Fibroblast of the aortic adventitia (primary cell): ENCODE measurements at regions not wholly inside any gene's neighbourhood (a gene's known extent, or its start where the extent isn't known, plus 50 kb on each side); places are given as distances from the start of the nearest gene placed in this dataset.

Source experiments
- DNase-seq: peaks from one replicate; pipeline ENCODE4 v3.0.0-alpha.2; 2010; ENCODE audit warnings: low read depth
- H3K4me3 ChIP-seq: 2 replicates; pipeline ENCODE4 v1.5.1; 2011; ENCODE audit warnings: low read depth, mild to moderate bottlenecking, control low read depth, low read length, moderate library complexity
- CTCF ChIP-seq: IDR thresholded peaks from 2 replicates; pipeline ENCODE4 v1.5.1; 2011; ENCODE audit warnings: mild to moderate bottlenecking, low read length, control low read depth, inconsistent platforms; ENCODE audit not compliant: insufficient read depth

DNA sequence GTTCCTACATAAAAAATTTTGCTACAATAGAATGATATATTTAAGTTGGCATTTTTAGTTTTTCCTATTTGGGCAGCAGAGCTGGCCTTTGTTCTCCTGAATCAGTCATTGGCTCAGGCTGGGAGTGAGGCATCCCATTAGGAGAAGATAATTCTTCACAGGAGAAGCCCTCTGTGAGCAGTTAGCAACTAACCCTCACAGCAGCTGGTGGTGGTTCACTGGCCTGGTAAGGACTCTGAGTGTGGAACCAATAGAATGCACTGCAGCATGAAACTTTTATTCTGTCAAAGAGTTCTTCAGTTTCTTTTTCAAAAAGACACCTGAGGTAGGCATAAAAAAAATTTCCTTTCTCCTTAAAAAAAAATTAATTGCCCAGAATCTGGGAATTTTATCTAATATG, 562.6 kb downstream of the ZNF385D start:
- no peak for TF ChIP-seq CTCF
- no peak overlapping the region for H3K4me3 ChIP-seq
- no peak for DNase-seq

GRCh38 chr3:21185816-21186314, 565.1 kb downstream of the ZNF385D start:
- H3K4me3 ChIP-seq = no peak overlapping the region
- no peak for TF ChIP-seq CTCF
- DNase-seq = no peak

DNA sequence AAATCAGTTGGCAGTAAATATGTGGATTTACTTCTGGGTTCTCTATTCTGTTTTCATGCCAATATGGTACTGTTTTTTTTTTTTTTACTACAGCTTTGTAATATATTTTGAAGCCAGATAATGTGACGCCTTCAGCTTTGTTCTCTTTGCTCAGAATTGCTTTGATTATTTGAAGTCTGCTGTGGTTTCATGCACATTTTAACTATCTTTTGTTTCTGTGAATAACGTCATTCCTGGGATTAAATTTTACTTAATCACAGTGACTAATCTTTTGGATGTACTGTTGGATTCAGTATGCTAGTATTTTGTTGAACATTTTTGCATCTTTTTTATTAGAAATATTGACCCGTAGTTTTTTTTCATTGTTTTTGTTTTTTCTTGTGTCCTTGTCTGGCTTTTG, 576.5 kb downstream of the ZNF385D start:
- peak; percentile 84 for DNase-seq
- H3K4me3 ChIP-seq = no peak overlapping the region
- no peak for TF ChIP-seq CTCF

DNA sequence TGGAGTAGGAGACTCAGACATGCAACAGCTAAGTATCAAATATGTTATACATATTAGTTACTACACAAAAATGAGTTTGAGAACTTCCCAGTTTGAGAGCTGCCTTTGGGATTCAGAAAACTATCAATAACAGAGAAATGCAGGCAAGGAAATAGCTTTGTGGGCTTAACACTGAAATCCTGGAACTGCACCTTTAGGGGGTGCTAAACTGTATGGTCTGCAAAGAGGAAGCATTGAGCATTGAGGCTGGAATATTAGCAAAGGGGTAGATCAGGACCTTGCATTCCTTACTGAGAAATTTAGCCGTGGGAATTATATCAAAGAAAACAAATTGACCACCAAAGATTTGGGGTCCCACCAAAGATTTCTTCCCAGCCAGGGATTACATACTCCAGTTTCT, 580.0 kb downstream of the ZNF385D start:
- peak; percentile 42 for TF ChIP-seq CTCF
- no peak overlapping the region for H3K4me3 ChIP-seq
- peak; percentile 6 for DNase-seq

DNA sequence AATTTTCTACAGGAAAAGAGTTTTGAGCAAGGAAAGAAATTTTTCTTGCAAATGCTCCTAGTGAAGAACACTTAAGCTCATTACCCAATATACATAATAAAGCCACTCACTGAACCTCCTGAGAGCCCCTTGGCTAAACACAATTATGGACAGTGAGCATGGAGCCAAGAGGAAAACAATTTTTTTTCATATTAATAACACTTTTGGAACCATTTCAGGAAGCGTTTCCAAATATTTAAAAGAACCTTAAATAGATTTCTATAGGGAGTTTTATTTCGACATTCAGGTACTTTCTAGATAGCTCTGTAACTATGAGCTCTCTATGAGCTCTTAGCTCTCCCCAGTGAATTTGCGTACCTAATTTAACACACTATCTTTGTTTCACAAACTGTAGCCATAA, 581.1 kb downstream of the ZNF385D start:
- DNase-seq = no peak
- no peak overlapping the region for H3K4me3 ChIP-seq
- TF ChIP-seq CTCF = no peak

DNA sequence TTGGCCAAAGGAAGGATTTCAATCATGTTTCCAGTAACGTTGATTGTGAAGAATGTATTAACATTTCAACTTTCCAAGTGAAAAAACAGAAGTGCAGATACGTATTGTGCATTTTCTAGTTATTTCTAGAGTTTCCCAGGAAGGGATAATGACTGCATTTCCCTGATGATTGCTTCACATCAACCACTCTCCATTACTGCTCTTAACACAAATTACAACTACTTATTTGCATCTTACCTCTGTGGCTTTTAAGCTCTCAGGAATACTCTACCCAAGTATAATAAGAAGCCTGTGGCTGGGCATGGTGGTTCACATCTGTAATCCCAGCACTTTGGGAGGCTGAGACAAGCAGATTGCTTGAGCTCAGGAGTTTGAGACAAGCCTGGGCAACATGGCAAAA, 582.5 kb downstream of the ZNF385D start:
- no peak for DNase-seq
- no peak for TF ChIP-seq CTCF
- no peak overlapping the region for H3K4me3 ChIP-seq

DNA sequence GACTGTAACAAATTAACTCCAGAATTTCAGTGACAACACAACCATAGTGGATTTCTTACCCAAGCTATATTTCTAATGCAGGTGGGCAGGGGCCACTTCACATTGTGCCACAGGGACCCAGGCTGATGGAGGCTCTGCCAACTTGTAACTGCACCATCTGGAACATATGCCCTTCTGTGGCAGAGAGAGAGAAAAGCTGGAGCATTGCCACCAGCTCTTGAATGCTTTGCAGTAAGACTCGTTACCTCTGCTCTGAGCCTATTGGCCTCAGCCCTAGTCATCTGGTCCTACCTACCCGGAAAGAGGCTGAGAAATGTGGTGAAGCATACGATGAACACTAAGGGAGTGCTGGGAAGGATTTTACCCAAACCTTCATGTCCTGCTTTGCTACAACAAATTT, 587.1 kb downstream of the ZNF385D start:
- TF ChIP-seq CTCF = no peak
- DNase-seq = no peak

More for the DNA sequence above, 587.1 kb downstream of the ZNF385D start:
- no peak overlapping the region for H3K4me3 ChIP-seq
